ENCODE measurements at regions not wholly inside any gene's neighbourhood (a gene's known extent, or its start where the extent isn't known, plus 50 kb on each side); places are given as distances from the start of the nearest gene placed in this dataset.

DNA sequence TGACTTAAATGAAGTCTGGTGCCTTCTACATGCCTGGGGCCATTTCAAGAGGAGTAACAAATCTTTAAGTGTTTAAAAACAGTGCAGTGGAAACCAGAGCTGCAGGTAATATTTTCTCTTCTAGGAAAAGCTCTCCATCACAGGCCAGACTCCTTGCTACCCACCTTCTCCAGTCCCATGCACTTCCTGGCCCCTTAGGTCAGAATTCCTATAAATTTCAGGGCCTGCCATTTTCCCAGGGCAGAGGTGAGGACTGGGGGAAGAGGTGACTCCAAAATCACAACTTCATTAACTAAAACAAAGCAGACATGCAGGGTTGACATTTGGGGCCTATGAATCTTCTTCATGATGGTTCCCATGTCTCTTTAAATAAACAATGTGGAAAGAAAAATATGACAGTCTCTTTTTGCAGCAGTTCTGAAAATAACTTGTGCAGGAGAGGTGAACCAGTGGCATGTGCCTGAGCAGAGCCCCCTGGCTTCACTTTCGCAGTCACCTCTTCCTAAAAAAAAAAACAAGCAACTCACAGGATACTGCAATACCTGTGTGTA lies 63.7 kb upstream of the TANC1 start:
- no peak for DNase-seq (ENCODE audit: low read depth in 4 of 4, low spot score in 3 of 4)

DNA sequence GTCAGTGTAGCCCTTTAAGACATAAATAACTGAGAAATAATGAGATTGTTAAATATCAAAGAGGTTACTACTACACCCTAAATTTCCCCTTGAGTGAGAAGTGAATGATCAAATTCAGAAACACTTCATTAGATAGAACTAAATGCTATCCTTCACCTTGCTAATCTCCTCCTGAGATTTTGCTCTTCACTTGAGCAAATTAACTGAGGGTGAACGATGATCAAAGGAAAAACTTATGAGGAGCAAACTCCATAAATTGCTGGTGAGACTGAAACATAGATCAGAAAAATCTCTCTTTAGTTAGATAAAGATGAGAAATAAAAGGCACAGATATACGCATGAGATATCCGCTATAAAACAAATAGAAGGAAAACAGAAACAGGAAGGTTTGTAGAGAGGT lies 63.1 kb upstream of the TANC1 start:
- DNase-seq (ENCODE audit: low read depth in 4 of 4, low spot score in 3 of 4) = no peak

- DNase-seq (ENCODE audit: low read depth in 4 of 4, low spot score in 3 of 4) = no peak
These were observed 62.7 kb upstream of the TANC1 start for GRCh38 chr2:158905784-158906183.

DNA sequence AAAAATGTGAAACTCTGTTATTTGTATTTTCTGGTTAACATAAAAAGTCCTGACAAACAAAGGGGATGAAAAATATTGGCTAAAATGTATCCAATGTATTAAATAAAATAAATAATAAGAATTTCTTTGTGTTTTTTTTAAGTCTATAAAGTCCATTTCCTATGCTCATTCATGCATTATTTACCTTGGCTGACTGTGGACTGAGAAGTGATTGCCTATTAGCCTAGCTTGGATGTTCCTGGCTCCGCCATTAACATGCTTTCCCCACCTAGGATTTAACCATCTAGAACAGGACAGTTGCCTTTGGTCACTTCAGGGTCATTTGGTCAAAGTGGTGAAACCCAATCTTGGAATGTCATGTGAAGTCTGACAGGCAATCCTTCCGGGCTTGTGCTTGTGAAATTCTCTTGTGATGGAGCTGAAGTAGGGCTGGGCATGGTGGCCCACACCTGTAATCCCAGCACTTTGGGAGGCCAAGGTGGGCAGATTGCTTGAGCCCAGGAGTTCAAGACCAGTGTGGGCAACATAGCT lies 60.4 kb upstream of the TANC1 start:
- no peak for DNase-seq (ENCODE audit: low read depth in 4 of 4, low spot score in 3 of 4)

DNA sequence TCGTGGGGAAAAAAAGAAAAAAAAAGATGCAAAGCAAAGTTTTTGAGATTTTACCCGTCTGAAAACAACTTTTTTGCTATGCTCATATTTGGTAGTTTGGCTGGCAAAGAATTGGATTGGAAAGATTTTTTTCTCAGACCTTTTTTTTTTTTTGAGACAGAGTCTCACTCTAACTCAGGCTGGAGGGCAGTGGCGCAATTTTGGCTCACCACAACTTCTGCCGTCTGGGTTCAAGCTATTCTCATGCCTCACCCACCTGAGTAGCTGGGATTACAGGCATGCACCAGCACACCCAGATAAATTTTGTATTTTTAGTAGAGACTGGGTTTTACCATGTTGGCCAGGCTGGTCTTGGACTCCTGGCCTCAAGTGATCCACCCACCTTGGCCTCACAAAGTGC lies 56.3 kb upstream of the TANC1 start:
- DNase-seq (ENCODE audit: low read depth in 4 of 4, low spot score in 3 of 4) = no peak

- no peak for DNase-seq (ENCODE audit: low read depth in 4 of 4, low spot score in 3 of 4)
These were observed 55.7 kb upstream of the TANC1 start for GRCh38 chr2:158912765-158913164.

DNA sequence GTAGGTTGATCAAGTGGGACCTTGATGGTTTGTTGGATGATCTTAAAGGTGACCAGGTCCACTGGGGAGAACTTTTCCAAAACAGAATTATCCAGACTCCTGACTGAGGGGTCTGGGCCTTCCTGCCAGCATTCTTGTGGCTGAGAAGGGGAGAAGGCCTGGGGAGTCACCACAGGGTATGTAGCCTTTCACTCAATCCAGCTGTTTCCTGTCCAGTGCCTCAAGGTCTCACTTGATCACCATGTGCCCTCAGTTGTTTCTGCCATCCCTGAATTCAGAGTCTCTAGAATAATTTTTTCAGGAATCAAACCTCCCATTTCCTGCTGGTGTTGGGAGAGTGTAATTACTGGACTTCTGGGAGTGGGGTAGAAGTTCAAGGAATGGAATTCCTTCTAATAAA lies 54.4 kb upstream of the TANC1 start:
- DNase-seq (ENCODE audit: low read depth in 4 of 4, low spot score in 3 of 4) = no peak

DNA sequence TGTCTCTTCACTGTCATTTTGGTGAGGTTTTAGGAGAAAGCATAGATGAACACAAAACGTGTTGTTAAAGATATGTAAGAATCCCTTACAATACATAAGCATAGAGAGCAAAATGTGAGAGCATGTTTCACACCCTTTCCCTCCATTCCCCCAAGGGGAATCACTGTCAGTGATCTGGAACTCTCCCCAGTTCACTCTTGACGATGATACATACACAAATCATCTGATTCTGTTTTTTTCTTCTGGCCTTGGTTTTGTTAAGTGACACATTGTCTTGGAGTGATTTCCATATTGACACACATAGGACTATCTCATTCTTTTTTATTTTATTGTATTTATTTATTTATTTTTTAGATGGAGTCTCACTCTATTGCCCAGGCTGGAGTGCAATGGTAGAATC lies 53.7 kb upstream of the TANC1 start:
- DNase-seq (ENCODE audit: low read depth in 4 of 4, low spot score in 3 of 4) = no peak

DNA sequence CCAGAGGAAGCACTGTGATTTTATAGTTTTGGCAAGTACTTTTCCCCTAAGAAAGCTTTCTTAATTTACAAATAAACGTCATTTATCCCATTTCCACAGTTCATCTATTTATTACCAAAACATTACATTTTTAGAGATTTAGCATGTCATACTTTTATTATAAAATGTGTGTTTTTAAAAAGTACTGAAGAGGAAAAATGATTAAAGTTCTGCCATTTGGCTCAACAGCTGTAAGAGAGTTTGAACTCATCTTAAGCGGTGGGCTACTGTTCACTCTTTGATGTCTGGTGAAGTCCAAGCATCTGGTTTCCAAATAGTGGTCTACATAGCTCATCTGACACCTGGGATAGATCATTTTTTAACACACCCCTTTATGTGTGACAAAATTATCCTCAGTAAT lies 51.3 kb upstream of the TANC1 start:
- peak in 1 of 4 donors; percentile 47 for DNase-seq (ENCODE audit: low read depth in 4 of 4, low spot score in 3 of 4)

GRCh38 chr2:158918452-158918851 lies 50.0 kb upstream of the TANC1 start:
- no peak for DNase-seq (ENCODE audit: low read depth in 4 of 4, low spot score in 3 of 4)
